Inflammatory macrophage treated with lipopolysaccharide for 4 hours (primary cell): ENCODE measurements at regions not wholly inside any gene's neighbourhood (a gene's known extent, or its start where the extent isn't known, plus 50 kb on each side); places are given as distances from the start of the nearest gene placed in this dataset.
"Not testable (repeated sequence)": the region's sequence is repeated elsewhere in the genome, so short reads cannot be mapped to it uniquely, and the experiment has no call there.

ENCODE experiments used
- DNase-seq: peaks from one replicate; pipeline ENCODE4 v3.0.0-alpha.2; 2020

DNA sequence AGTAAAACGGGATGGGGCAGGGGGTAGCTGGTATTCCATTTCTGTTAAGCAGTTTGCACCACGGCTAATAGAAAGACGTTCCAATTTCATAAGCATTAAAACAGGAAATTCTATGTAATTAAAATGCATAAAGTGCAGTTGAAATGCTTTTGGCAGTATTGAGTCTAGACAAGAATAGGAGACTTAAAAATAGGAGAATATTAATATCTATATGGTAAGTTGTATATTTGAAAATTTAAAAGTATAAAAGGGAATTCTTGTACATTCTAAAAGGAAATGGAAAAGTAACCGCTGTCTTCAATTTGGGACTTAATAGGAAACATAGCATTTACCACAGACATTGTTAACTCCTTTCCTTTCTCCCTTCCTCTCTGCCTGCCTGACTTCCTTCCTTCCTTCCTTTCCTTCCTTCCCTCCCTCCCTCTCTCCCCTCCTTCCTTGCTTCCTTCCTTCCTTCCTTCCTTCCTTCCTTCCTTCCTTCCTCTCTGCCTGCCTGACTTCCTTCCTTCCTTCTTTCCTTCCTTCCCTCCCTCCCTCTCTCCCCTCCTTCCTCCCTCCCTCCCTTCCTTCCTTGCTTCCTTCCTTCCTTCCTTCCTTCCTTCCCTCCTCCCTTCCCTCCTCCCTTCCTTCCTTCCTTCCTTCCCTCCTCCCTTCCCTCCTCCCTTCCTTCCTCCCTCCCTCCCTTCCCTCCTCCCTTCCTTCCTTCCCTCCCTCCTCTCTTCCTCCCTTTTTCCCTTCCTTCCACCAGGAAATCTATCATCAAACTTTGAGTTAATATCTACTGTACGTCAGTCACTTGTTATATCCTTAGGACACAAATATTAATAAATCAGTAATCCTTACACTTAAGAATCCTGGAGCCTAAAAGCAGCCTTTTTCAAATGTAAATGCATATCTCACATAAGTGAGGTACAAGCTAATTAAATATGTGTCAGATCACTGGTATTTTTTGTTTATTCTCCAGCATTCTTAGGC is 1049.3 kb downstream of the GALC start:
- no peak for DNase-seq

- no peak for DNase-seq
Observed at GRCh38 chr14:86942936-86943335, 1050.0 kb downstream of the GALC start.

DNA sequence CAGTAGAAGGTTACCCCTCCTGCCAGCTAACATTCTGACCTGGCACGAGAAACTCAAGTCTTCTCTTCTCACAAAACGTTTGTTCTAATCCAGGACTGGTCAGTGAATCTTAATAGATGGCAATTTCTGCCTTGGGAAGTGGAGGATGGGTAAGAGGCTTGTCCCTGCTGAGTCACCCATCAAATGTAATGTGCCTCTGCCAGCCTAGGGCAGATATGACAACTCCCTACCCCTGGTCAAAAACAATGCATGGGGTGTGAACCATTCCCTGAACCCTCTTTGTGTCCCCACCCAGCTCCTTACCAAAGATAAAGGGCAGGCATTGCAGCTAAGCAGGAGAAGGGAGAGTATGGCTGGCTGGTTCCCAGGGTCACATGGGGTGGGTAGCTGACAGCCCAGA is 1052.9 kb downstream of the GALC start:
- DNase-seq = no peak

DNA sequence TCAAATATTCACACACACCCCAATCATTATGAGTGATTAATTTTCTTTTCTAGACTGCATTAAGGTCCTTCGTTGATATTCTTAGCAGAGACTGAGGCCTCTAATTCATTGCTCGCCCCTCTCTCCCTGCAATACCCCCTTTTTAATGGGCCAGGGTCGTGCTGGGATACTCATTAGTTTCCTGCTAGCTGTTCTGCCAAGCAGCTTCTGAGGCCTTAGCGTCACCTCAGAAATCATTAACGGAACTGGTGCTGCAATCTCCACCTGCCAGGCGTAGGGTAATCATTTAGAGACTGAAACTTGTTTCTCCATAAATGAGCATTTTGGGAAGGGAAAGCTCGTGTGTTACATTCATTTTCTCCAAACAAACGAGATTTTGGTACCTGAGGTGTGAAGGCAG is 1054.7 kb downstream of the GALC start:
- no peak for DNase-seq

- no peak for DNase-seq
Observed at GRCh38 chr14:86936556-86936955, 1056.4 kb downstream of the GALC start.

DNA sequence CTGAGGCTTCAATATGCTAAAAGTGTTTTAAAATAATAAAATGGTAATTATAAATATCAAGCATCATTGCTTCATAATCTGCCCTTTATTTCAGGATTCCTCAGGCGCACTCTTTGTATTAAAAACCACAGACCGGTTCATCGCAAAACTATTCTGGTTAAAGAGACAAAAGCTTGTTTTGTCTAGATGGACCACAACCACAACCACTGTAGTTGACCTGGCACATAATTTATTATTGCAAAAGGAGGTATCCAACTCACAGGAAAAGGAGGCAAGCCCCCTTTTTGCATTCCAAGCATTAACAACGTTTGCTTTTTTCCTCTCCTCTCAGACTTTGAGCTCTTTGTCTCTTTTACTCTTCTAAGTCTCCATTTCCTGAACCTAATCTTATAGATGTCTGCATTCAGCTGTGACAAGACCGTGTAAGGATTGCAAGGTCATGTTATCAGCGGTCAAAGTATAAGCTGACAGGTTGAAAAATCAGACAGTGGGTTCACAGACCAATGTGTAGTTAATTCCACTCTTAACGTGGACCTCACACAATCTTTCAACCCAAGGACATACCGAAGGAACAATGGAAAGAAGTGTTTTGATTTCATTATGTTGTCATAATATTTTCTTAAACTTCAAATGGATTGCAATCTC is 1057.6 kb downstream of the GALC start:
- no peak for DNase-seq

DNA sequence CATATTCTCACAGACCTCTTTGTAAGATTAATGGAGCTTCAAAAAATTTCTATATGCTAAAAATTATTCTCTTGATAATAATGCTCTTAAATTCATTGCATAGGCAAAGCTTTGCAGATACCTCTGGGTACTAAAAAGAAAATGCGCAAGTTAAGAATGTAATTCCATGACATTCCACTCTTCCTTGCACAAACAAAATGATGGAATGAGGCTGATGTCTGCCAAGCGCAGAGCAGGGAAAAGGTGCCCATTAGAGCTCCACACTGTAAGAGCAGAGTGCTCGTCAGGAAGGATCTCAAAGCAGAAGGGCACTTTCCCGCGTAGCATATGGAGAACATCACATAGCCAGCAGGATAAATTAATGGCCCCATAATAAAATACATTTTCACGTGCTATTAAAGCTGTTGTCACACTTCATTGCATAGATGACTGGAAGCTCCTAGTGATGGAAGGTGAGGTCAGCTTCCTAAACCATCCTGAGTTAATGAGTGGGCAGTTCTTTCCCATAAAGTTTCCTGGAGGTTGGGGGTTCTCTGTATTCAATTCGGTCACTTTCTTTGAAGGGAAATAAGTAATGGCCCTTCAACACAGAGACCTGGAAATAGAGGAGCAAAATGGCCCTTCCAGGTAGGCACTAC is 1058.9 kb downstream of the GALC start:
- DNase-seq = no peak

DNA sequence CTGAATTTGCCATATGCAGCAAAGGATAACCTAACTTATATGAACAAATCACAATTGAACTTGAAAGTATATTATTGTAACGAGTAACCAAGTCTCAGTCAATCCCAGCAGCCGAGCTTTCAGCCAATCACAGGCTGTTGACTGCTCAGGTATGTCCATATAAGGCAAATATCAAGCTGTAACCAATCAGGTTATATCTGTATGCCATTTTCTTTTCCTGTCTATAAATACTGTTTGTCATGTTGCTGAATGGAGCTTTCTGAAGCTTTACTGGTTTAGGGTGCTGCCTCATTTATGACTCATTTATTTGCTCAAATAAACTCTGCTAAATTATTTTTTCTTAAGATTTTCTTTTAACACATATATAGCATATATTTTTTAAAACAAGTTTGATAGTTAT is 1059.5 kb downstream of the GALC start:
- no peak for DNase-seq

- no peak for DNase-seq
Observed at GRCh38 chr14:86915406-86915805, 1077.6 kb downstream of the GALC start.

DNA sequence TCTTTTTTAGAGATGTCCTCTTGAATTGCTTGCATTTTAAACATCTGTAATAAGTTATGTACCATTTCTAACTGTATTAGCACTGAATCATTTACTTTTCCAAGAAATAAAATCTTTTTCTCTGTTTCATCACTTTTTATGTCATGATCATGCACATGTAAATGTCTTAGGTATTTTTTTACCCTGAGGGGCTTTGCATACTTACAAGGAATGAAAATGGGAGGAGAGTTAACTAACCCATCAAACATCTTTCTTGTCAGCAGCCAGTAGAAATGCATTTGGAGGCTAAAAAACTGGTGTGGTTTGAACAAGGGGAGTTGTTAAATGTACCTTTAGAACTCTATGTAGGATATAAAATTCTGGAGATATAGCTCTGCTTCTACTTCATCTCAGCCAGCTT is 1080.3 kb downstream of the GALC start:
- no peak for DNase-seq

DNA sequence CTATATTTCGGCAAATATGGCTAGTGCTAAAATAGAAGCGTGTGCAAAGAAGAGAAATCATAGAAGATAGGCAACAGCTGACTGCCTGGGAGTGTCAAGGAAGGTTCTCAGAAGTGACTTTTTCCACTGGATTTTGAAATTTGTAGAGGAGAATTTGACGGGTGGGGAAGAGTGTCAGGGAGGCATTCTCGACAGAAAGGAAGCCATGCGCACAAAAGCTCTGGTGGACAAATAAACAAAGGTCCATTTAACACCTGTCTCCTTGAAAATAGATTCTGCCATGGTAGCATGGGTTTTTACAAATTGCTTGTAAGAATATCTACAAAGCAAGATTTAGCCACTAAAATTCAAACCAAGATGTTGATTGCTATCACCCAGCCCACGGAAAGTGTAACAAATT is 1081.5 kb downstream of the GALC start:
- no peak for DNase-seq

DNA sequence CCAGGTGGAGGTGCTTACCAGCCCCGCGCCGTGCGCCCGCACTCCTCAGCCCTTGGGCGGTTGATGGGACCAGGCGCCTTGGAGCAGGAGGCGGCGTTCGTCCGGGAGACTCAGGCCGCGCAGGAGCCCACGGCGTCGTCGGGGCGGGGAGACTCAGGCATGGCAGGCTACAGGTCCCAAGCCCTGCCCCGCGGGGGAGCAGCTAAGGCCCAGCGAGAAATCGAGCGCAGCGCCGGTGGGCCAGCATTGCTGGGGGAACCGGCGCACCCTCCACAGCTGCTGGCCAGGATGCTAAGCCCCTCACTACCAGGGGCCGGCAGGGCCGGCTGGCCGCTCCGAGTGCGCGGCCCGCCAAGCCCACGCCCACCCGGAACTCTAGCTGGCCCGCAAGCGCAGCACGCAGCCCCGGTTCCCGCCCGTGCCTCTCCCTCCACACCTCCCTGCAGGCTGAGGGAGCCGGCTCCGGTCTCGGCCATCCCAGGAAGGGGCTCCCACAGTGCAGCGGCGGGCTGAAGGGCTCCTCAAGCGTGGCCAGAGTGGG is 1087.5 kb downstream of the GALC start:
- not testable (repeated sequence) for DNase-seq

DNA sequence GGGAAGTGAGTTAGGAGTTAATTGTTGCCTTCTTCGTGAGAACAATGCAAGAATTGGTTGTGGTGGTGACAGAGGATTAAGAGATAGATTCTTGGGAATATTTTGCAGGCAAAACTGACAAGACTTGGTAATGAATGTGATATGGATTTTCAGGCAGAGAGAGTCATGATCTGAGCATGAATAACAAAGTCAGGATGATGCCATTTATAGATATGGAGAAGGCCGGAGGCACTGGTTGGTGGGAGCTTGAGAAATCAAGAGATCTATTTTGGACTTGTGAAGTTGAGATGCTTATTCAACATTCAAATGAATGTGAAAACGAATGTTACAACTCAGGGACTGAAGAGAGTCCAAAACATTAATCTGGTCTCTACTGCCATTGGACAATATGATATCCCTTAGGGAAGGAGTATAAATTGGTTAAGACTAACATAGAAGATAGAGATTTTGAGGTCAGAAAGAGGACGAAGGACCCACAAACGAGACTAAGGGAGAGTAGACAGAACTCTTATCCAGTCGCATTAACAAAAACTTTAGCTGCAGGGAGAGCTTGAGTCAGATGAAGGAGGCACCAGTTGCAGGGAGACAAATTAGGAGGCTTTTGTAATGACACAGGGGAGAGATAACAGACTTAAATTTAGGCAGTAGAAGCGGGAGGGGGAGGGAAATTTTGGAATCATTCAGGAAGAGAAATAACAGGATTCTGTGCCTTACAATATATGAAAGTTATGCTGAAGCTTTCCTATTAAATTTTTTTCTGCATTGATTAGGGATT is 1090.6 kb downstream of the GALC start:
- no peak for DNase-seq

GRCh38 chr14:86897704-86898513 is 1095.1 kb downstream of the GALC start:
- DNase-seq = no peak

DNA sequence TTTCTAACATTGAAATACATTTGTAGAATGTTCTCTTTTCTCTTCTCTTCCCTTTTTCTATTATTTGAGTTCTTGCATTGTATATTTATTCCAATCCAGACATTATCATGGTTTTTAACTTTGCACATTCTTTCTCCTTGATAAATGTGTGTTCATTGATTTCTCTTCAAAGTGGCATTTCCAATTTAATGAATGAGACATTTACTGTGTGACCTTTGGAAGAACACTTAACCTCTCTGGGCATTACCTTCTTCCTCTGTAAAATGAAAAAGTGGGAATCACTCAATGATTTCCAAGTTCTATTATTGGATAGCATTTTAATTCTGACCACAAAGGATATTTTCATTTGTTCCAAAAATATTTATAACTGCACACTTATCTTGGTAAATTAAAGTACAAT is 1095.8 kb downstream of the GALC start:
- DNase-seq = no peak

DNA sequence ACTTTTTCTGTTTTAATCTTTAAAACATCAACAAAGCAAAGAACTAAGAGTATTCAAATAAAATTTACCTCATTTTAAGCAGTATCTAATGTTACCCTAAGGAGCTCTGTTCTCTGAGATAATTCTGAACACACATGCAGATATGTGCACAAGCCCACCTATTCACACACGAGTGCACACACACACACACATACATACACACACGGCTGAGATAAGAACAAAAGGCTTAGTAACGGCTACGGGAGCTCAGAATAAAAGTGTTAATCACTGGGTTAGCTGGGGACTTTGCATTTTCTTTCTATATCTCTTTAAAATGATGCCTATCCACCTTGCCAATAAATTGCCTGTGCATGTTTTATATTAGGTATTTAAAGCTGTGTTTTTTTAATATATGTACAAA is 1096.3 kb downstream of the GALC start:
- DNase-seq = no peak

DNA sequence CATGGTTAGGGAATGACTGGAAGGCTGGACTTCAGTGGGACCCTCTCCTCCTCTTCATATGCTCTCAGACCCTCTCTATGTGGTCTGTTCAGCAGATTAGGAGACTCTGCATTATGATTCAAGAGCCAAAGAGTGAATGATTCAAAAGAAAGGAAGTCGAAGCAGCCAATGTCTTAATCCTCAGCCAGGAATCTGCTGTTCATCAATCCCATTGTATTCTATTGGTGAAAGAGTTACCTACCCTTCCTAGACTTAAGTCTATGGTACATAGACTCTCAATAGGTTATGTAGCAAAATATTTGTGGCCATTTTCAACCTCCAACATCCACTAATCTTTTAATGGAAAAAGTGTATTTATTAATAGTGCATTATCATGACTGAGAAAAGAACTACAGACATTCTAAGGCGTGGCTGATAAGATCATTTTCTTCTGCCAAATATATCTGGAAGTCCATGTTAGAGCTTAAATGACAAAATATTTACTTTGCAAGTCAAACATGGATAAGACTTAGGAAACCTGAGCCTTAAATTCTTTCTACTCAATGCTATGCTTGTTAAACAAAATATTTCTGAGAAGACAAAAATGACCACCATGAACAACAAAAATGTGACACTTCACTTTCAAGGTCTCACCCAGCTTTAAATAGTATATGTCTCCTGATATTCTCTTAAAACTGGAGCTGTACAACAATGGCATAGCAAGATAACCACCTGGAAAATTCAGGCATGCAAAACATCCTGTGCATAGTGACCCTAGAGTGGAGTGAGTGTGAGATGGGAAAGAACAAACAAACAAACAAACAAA is 1100.6 kb downstream of the GALC start:
- no peak for DNase-seq

- no peak for DNase-seq
Observed at GRCh38 chr14:86885280-86885679, 1107.7 kb downstream of the GALC start.

- DNase-seq = no peak
Observed at GRCh38 chr14:86884498-86884897, 1108.5 kb downstream of the GALC start.

DNA sequence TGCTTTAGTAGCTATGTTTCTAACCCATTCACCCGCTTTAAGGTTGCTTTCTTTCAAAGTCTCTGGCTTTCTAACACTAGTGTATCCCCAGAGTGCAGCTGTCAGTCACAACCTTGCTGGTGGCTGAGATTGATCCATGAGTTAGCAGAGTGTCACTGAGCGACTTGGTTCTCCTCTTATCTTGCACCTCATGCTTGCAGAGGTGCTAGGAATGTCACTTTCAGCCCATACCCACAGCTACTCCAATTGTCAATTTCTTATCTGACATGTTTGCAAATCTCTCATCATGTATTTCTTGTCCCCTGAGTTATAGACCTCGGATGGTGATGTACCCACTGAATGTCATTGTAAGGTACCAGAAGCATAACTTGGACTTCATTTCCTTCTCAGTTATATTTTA is 1110.2 kb downstream of the GALC start:
- DNase-seq = no peak

- no peak for DNase-seq
Observed at GRCh38 chr14:86865934-86866333, 1127.0 kb downstream of the GALC start.
